HG03139 (cell line): ENCODE measurements at regions not wholly inside any gene's neighbourhood (a gene's known extent, or its start where the extent isn't known, plus 50 kb on each side); places are given as distances from the start of the nearest gene placed in this dataset.
"Not testable (repeated sequence)": the region's sequence is repeated elsewhere in the genome, so short reads cannot be mapped to it uniquely, and the experiment has no call there.

Experiments
- ATAC-seq: cut with Tn5 transposase; IDR thresholded peaks from one replicate; pipeline ENCODE4 v1.9.1; 2021; ENCODE audit not compliant: unreplicated experiment

DNA sequence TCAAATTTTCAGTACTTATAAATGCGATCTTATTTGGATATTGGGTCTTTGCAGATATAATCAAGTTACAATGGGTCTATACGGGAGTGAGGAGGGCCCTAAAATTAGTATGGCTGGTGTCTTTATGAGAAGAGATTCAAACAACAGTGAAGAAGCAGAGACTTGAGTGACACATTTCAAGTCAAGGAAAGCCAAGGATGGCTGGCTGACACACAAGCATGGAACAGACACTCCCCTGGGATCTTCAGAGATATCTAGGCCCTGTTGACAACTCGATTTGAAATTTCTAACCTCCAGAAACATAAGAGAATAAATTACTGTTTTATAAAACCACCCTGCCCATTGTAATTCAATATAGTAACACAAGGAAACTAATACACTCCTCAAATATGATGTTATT lies 1886.0 kb upstream of the PCDH7 start:
- ATAC-seq, result no peak

DNA sequence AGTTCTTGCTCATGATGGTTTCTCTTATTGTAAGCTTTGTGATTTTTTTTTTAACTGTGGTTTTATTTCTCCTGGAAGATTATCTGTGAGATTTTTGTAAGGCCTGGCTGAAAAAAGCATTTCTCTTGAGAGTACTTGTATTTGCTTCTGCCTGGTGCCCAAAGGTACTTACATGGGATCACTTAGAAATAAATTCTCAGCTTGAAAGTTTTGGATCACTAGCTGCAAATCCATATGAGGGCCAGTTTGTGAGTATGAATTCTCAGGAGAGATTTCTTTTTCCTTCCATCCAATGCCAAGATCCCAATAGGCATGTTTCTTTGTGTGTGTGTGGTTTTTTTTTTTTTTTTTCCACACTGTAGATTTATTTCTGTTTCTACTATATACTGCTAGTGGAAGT lies 1884.7 kb upstream of the PCDH7 start:
- ATAC-seq, result no peak

DNA sequence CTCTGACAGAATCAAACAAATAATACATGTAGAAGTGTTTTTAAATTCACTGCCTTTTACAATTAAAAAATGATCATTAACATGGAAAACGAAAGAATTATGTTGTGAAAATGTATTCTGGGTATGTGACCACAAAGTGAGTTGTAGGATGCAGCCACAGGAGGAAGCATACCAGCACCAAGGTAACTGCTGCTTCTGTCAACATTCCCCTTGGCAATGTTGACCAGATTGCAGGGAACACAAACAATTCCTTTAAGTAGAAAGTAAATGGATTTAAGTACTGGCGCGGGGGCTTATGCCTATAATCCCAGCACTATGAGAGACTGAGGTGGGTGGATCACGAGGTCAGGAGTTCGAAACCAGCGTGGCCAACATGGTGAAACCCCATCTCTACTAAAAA lies 1877.9 kb upstream of the PCDH7 start:
- ATAC-seq, result no peak

- ATAC-seq, result no peak
Measured at GRCh38 chr4:28845158-28845557, 1875.0 kb upstream of the PCDH7 start.

DNA sequence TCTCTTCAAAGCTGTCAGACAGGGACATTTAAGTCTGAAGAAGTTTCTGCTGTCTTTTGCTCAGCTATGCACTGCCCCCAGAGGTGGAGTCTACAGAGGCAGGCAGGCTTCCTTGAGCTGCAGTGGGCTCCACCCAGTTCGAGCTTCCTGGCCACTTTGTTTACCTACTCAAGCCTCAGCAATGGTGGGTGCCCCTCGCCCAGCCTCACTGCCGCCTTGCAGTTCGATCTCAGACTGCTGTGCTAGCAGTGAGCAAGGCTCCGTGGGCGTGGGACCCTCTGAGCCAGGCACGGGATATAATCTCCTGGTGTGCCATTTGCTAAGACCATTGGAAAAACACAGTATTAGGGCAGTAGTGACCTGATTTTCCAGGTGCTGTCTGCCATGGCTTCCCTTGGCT lies 1863.1 kb upstream of the PCDH7 start:
- ATAC-seq, result not testable (repeated sequence)

GRCh38 chr4:28868841-28869240 lies 1851.3 kb upstream of the PCDH7 start:
- ATAC-seq, result no peak

- ATAC-seq, result no peak
Measured at GRCh38 chr4:28879178-28879577, 1841.0 kb upstream of the PCDH7 start.

DNA sequence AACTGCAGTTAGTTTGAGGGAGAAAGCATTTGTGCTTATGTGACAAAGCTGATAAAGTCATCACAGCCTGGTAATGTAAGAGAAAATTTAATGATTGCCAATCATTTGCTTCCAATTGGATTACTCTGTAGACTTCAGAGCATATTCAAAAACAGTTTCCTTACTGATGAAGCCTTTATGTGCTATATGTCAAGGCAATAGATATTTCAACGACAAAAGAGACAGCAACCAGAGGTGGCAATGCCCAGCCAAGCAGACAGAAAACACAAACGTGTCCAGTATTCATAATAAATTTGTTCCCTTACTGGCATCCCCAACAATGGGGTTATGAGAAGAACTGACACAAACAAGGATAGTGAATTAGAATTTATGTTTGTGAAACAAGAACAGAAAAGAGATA lies 1840.3 kb upstream of the PCDH7 start:
- no peak for ATAC-seq

GRCh38 chr4:28883211-28883610 lies 1837.0 kb upstream of the PCDH7 start:
- no peak for ATAC-seq

GRCh38 chr4:28886934-28887333 lies 1833.2 kb upstream of the PCDH7 start:
- no peak for ATAC-seq

GRCh38 chr4:28890949-28891775 lies 1829.0 kb upstream of the PCDH7 start:
- ATAC-seq, result no peak

- ATAC-seq, result no peak
Measured at GRCh38 chr4:28913466-28913865, 1806.7 kb upstream of the PCDH7 start.

- ATAC-seq, result no peak
Measured at GRCh38 chr4:28916585-28916984, 1803.6 kb upstream of the PCDH7 start.

- no peak for ATAC-seq
Measured at GRCh38 chr4:28918871-28919270, 1801.3 kb upstream of the PCDH7 start.

- ATAC-seq, result no peak
Measured at GRCh38 chr4:28921886-28922285, 1798.3 kb upstream of the PCDH7 start.

- ATAC-seq, result no peak
Measured at GRCh38 chr4:28926156-28926555, 1794.0 kb upstream of the PCDH7 start.

GRCh38 chr4:28942631-28943030 lies 1777.5 kb upstream of the PCDH7 start:
- no peak for ATAC-seq

DNA sequence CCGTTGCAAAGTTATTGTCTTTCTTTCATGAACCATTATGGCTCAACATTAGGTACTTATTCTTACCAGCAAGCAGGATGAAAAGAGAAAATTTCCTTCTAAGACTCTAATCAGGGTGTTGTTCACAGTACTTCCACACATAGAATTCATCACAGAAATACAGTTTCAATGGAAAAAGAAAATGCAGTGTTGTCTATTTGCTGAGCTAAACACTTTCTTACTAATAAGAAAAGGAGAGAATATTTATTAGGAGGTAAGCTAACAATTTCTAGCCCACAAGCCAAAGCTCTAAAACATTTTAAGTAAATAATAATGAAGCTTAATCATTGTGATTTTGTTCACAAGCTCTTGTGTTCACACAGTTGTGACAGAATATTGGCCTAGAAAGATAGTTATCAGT lies 1772.8 kb upstream of the PCDH7 start:
- ATAC-seq, result no peak

DNA sequence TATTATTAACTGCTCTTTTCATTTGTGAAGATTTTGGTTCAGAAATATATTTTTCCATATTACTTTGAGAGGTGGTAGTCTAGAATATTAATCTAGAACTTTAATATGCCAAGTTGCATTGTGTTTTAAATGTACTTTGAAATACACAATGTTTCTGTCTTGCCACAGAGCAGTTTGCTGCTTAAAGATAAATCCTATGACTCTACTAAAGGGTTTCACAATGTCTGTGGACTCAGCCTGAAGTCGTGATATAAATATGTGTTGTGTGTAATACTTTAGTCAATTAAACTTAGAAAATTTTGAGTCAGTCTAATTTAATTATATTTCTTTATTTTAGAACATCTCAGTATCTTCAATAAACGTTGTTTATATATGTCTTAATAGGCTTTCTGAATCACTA lies 1771.7 kb upstream of the PCDH7 start:
- no peak for ATAC-seq

DNA sequence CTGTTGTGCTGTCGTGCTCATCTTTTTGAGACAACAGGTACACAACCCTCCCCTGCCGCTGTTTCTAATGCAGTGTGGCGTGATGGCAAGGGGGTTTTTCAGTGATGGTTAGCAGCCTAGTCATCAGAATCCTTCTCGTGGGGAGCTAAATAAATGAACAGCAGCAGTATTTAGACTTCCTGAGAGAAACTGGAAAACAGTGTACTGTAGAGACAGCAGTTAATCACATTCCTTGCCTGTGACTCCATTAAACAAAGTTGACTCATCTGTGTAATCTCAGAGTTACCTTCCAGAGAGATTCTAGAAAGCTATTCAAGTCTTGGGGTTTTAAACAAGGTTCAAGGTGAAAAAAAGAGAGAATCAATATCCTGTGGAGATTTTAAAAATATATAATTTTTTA lies 1753.2 kb upstream of the PCDH7 start:
- no peak for ATAC-seq

DNA sequence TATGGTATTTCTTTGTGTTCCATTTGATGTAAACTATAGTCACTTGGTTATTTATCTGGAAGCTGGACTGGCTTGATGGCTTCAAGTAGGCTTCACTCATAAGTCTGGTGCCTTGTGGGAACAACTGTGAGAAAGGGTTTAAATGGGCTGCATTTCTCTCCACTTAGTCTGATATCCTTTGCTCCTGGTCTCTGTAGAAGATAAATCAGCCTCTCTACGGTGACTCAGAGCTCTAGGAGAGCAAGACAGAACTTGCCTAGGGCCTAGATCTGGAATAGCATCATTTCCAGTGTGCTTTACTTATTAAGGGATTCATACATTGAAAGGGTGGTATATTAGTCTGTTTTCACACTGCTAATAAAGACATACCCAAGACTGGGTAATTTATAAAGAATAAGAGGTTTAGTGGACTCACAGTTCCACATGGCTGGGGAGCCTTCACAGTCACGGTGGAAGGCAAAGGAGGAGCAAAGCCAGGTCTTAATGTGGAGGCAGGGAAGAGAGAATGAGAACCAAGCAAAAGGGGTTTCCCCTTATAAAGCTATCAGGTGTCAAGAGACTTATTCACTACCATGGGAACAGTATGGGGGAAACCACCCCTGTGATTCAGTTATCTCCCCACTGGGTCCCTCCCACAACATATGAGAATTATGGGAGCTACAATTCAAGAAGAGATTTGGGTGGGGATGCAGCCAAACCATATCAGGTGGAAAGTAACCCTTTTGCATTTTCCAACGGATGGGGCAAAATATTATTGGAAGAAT lies 1746.4 kb upstream of the PCDH7 start:
- ATAC-seq, result no peak

DNA sequence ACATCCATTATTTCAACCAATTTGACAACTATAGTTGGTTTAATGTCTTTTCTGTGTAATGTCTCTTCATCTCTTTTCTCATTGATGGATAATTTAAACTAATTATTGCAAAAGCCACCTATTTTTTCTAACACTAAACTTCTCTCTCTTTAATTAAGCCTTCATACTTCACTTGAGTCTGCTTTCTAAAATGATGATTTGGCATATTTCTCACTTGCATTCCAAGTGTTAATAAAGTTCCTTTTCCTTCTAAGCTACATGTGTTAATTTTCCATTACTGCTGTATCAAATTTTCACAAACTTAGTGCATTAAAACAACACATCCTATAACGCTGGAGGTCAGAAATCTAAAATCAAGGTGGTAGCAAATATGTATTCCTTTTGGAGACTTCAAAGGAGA lies 1743.8 kb upstream of the PCDH7 start:
- no peak for ATAC-seq
